ENCODE measurements at regions not wholly inside any gene's neighbourhood (a gene's known extent, or its start where the extent isn't known, plus 50 kb on each side); places are given as distances from the start of the nearest gene placed in this dataset.

DNA sequence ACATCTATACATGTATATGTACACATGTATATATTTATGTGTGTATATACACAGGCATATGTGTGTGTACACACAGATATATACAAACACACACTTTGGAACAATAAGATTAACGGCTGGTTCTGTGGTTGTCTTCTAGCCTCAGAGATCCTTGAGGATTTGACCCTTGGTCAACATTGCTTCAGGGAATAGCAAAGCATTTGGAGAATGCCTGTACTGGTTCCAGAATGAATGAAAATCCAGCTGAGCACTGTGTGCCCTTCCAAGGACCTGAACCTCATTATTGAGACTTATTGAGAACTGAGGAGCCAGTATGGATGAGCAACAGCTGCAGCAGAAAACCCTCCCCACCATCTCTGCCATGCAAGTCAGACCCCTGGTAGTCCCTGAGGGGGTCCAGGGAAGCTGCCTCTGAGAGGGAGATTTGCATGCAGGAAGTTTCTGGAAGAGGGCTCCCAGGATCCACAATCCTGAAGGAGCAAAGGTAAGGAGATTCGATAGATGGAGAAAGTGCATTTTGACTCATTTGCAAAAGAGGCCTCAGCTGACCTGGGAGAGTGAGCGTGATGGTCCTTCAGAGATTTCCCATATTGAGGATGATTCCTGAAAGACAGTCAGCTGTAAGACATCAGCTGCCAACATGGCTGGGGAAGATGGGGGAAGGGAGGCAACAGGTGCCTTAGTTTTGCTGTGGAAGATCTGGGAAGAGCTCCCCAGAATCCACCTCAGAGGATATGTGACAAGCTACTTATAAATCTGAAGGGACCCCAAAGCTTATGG, 166.6 kb upstream of the NCKAP5 start:
- TF ChIP-seq EP300 (IDR thresholded peaks at IDR 0.05) (no peak), POLR2AphosphoS5 (IDR thresholded peaks at IDR 0.05) (no peak), POLR2A (IDR thresholded peaks at IDR 0.05) (no peak)
